NCI-H1694 (cell line): ENCODE measurements at regions not wholly inside any gene's neighbourhood (a gene's known extent, or its start where the extent isn't known, plus 50 kb on each side); places are given as distances from the start of the nearest gene placed in this dataset.
"Not testable (repeated sequence)": the region's sequence is repeated elsewhere in the genome, so short reads cannot be mapped to it uniquely, and the experiment has no call there.

Experiments used
- DNase-seq: peaks from one replicate; lab custom pipeline; 2025; lab: John Stamatoyannopoulos, UW

- not testable (repeated sequence) for DNase-seq
Measured at GRCh38 chr2:166641516-166641915, 147.5 kb upstream of the SCN7A start.

GRCh38 chr2:166637051-166637450, 143.0 kb upstream of the SCN7A start:
- no peak for DNase-seq

- DNase-seq: no peak
Measured at GRCh38 chr2:166634706-166635105, 140.7 kb upstream of the SCN7A start.

GRCh38 chr2:166632616-166633015, 138.6 kb upstream of the SCN7A start:
- no peak for DNase-seq

GRCh38 chr2:166628478-166629136, 134.6 kb upstream of the SCN7A start:
- no peak for DNase-seq

GRCh38 chr2:166627893-166628292, 133.8 kb upstream of the SCN7A start:
- DNase-seq: no peak

GRCh38 chr2:166625670-166626069, 131.6 kb upstream of the SCN7A start:
- DNase-seq: no peak

GRCh38 chr2:166614503-166614902, 120.5 kb upstream of the SCN7A start:
- DNase-seq: no peak

- DNase-seq: no peak
Measured at GRCh38 chr2:166614029-166614428, 120.0 kb upstream of the SCN7A start.

- DNase-seq: no peak
Measured at GRCh38 chr2:166613226-166613625, 119.2 kb upstream of the SCN7A start.

GRCh38 chr2:166612214-166612613, 118.2 kb upstream of the SCN7A start:
- DNase-seq: no peak

- DNase-seq: no peak
Measured at GRCh38 chr2:166610913-166611305, 116.9 kb upstream of the SCN7A start.

- DNase-seq: no peak
Measured at GRCh38 chr2:166610180-166610912, 116.3 kb upstream of the SCN7A start.

GRCh38 chr2:166609183-166609959, 115.3 kb upstream of the SCN7A start:
- DNase-seq: no peak

GRCh38 chr2:166607880-166608279, 113.8 kb upstream of the SCN7A start:
- no peak for DNase-seq

GRCh38 chr2:166593403-166593802, 99.4 kb upstream of the SCN7A start:
- DNase-seq: no peak

GRCh38 chr2:166592750-166593149, 98.7 kb upstream of the SCN7A start:
- no peak for DNase-seq

GRCh38 chr2:166591226-166591625, 97.2 kb upstream of the SCN7A start:
- no peak for DNase-seq

- no peak for DNase-seq
Measured at GRCh38 chr2:166573391-166573790, 79.3 kb upstream of the SCN7A start.

- no peak for DNase-seq
Measured at GRCh38 chr2:166572937-166573336, 78.9 kb upstream of the SCN7A start.

- no peak for DNase-seq
Measured at GRCh38 chr2:166568409-166568808, 74.4 kb upstream of the SCN7A start.

- DNase-seq: no peak
Measured at GRCh38 chr2:166565501-166565900, 71.5 kb upstream of the SCN7A start.

- DNase-seq: no peak
Measured at GRCh38 chr2:166563894-166564293, 69.8 kb upstream of the SCN7A start.
